Activated CD4-positive, alpha-beta T cell treated with anti-CD3 and anti-CD28 coated beads, Interleukin-2, amount 50 U/mL, for 16 hours (primary cell): ENCODE measurements at regions not wholly inside any gene's neighbourhood (a gene's known extent, or its start where the extent isn't known, plus 50 kb on each side); places are given as distances from the start of the nearest gene placed in this dataset.
A peak's percentile ranks its signal among the peaks of the same experiment; 100 is the strongest.

Experiments
- DNase-seq: peaks from one replicate; pipeline ENCODE4 v3.0.0-alpha.2; 2020

DNA sequence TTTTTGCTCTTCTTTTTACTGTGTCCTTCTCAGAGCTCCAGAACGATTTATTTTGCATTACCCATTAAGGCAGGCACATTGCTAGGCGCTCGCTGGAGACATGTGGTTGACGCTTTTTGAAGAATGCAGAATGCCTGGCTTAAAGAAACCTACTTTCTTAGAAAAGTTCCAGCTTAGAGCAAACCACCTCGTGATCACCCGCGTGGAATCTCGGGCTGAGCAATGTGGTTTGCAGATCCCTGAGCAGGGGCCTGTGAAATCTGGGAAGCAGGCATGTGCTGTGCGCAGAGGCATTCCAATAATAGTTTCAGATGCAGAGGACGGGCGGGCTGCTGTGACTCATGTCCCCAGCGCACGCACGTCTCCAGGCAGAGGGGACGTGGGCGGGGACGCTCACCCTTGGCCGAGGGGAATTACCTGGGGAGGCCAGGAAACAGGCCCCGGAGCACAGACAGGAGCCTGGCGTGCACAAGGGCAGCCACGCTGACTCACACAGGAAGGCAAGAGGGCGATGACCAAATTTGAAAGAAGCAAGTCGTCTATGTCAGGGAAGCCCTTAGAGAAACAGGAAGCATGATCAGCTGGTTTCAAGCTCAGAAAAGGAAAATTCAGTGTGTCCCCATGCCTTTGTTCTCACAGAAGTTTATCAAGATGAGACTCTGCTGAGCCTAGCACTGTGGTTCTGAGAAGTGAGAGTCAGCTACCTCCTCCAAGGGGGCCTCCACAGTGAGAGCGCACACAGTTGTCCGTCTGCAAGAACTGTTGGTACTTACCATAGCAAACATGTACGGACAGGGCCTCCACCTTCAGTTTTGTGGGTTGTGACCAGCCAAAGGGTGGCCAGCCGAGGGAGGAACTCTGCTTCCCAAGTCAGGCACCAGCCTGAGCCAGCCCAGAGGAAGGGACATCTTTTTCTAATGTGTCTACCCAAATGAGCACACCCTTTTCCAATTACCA lies 218.6 kb downstream of the PIK3R1 start:
- DNase-seq: peak; percentile 97

DNA sequence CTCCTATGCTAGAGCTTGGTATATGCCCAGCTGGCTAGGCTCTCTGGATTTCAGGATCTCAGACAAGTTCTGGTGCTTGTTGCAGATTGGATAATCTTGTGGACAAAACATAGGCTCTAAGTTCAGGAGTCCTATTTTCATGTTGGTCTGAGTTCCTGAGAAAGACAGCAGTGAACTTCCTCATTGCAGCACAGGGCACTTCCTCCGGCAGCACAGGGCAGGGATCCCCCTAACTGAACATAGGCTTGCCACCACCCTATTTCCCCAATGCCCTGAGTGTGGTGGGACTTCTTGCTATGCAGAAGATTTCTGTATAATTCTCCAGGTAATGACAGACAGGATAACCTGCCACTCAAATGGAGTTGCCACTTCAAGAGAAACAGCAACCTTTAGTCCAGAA lies 220.1 kb downstream of the PIK3R1 start:
- no peak for DNase-seq

DNA sequence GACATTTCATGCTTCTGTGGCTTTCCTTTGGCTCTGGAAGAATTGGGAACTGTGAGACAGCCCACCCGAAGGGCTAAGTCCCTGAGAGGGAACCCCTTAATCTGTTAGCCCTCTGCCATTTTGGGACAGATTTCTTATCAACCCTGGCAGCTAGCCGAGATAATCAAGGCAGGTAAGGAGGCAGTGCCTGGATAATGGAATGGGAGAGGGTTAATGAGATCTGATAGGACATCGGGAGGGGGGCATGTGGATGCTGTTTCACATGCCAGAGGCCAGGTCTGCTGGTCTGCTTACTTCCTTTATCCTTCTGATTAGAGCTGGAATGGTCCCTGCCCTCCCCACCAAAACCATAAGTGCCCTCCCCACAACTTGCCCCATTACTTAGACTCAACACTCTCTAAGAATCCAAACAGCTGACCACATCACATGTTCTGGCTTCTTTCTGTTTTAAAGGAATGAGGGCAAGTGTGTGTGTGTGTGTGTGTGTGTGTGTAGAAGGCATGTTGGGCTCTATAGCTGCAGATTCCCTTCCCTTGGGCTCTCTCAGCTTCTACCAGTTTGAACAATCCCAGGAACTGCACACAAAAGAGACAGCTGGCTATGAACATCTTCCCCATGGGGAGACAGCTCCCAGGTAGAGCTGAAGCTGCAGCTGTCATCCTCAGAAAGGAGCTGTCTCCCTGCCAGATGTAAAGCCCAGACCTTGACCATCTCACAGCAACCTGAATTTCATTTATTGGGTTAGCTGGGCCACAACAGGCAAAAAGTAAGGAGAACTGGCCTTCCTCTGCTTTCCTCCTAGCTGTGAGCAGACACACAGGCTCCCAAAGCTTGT lies 221.3 kb downstream of the PIK3R1 start:
- DNase-seq: no peak

DNA sequence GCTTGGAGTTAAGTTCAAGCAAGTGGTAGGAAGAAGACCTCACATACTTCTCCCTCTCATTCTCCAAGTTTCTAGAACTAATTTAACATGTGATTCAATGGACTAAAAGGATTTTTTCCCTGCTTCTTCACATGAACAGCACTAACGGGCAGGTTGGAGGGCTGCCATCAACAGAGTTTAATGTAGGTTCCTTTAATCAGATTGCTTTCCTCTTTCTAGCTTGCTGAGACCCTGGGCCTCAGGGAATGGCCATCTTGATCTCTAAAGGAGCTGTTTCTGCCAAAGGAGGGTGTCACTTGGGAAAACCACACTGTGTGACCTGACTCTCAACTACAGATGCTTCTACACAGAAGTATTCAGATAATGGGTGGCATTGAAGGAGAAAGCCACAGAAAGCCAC lies 223.3 kb downstream of the PIK3R1 start:
- no peak for DNase-seq

DNA sequence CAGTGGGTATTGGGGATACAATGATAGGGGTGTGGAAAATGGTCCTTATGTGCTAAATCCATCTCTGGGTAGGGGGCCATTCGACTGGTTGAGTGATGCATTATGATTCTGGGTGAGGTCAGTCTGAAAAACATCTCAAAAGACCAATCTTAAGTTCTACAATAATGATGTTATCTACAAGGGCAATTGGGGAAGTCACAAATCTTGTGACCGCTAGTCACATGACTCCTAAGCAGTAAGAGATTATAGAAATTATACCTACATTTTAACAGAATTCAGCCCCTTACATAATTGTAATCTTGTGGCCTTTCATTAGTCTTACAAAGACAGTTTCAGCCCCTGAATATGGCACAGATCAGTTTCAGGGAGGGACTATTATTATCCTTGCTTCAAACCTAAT lies 224.7 kb downstream of the PIK3R1 start:
- no peak for DNase-seq

DNA sequence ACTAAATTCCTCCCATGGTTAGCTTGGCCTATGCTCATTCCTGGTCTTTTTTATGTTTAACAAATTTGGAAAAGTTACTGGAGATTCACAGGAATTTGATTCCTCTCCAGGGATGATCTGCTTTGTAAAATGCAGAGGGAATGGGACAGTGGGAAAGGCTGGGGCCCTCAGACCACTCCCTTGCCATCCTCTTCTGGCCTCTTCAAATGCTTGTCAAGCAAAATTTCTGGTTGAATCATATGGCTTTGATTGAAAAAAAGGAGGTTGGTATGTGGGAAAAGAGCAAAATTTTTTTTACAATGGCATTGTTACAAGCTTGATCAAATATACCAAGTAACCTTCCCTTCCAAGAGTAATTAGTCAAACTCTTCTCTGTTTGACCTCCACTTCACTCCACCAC lies 225.1 kb downstream of the PIK3R1 start:
- DNase-seq: no peak

DNA sequence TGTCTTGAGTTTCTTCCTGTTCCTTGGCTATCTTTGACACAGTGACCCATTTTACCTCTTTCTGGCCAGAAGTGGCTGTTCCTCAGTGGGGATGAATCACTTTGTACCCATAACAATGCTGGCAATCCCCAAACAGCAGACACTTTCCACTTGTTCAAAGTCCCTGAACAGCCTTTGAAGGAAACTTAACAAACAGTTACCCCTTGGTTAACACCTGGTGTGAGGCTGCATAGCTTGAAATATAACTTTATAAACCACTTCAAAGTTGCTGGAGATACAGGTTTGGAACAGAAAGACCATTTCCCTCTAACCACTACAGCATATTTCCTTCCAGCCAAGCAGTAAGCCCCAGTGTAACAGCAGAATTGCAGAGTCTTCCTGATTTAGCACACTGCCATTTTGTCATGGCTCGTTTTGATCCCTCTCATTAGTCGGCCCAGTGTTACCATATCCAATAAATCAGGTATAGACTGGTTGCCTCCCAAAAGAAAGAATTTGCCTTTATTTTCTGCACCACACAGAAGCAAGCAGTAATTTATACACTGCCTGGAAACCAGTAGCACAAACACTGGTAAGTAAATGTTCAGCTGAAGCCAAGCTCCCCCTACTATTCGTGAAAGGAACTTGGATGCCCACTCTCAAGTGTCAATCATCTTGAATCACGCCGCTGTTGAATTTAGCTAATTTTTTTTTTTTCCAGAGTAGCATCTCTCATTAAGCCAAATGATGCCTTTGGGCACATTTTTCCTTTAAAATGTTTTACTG lies 225.9 kb downstream of the PIK3R1 start:
- DNase-seq: peak; percentile 27

DNA sequence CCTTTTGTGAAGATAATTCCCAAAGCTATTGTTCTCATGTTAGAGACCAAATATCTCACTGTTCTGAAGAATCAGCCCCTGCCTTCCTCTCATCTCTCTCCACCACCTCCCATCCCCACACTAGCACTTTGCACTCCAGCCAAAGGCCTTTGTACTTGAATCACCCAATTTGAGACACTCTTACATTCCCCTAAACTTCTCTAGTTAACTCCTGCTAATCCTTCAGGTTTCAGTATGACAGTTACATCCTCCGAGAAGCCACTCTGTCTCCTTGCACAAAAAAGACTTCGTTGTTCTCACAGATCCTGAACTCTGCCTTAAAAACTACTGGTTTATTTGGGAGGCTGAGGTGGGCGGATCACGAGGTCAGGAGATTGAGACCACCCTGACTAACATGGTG lies 227.5 kb downstream of the PIK3R1 start:
- no peak for DNase-seq

DNA sequence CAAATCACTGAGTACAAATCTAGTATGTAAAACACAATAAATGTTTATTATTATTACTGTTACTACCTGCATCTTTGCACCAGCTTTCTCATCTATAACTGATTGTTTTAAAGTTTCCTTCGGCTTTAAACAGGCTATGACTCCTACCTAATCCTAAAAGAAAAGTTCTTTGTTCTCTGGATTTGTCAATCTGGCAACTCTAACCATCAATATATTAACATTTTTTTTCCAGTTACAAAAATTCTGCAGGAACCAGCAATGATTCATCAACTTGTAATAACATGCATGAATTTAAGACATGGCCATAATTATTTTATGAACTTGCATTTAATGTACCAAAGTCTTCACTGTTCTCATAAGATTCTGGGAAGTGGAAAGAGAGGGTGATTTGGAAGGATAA lies 228.5 kb downstream of the PIK3R1 start:
- DNase-seq: no peak

DNA sequence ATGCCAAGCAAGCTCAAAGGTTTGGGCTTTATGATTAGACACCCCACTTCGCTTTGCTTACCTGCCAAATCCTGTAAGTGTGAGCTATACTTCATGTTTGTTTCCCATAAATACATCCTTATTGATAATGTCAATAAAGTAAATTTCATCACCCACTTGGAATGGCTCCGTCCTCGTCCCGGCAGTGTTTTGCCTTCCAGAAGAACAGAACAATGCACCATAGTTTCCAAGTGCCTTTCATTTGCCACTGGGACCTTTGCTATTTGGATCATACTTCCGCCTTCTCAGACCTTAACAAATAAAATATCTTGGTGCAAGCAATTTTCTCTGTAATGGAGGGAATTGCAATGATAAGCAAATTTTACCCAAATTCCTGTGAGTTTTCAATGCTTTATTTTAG lies 229.3 kb downstream of the PIK3R1 start:
- no peak for DNase-seq

DNA sequence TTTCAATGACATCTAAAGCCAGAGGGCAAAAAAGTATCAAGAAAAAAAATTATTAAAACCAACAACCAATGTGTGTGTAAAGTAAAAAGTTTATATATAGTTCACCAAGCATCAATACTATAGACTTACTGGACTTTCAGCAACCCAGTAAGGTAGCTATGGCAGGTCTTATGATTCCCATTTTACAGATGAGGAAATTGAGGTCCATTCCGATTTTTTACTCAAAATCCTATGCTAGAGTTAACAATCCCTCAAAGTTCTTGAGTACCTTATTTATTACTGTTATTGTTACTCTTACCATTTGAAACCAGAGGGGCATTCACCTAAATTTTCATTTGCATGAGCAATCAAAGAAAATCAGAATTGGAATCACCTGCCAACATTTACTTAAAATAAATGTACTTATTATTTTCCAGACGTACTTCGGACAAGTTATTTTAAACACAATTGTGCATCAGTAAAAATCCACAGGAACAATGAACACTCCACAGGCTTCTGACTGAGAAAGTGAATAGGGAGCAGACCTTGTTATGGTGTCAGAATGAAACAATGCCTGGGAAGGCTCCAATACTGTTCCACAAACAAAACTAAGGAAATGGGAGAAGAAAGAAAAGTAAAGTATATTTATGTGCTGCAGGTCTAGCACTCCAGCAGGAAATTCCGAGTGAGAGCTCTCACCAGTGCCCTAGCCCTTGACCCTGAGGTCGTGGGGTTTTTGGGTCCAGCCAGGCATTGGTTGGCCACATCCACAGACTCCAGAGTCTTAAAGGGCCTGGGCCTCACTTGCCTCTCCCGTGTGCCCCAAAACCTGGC lies 229.9 kb downstream of the PIK3R1 start:
- DNase-seq: no peak

DNA sequence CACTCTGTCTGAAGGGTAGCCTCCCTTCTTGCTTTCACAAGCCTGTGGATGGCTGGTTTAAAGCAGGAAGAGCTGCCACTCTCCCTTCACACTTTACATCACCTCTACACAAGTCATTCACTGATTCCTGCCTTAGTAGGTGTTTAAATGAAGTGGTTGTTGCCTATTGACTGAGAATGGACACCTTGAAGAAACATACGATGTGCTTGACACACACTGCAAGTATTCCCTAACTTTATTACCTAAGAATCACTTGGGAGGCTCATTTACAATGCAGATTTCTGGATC lies 230.5 kb downstream of the PIK3R1 start:
- DNase-seq: no peak

DNA sequence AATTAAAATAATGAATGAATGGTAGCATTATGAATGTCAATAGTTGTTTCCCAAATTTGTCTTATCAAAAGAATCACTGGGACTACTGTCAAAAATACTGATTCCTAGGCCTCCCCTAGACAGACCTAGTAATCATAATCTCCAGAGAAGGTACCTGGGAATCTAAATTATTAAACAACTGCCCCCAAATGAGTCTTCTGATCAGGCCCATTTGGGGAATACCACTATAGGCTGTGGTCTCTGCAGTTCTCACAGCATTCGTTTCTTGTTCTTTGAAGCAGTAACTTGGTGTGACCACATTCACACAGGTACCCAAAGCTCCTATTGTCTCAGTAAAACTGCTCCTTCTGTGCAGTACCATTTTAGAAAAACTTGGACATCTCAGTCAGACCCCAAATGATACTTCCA lies 230.9 kb downstream of the PIK3R1 start:
- no peak for DNase-seq

DNA sequence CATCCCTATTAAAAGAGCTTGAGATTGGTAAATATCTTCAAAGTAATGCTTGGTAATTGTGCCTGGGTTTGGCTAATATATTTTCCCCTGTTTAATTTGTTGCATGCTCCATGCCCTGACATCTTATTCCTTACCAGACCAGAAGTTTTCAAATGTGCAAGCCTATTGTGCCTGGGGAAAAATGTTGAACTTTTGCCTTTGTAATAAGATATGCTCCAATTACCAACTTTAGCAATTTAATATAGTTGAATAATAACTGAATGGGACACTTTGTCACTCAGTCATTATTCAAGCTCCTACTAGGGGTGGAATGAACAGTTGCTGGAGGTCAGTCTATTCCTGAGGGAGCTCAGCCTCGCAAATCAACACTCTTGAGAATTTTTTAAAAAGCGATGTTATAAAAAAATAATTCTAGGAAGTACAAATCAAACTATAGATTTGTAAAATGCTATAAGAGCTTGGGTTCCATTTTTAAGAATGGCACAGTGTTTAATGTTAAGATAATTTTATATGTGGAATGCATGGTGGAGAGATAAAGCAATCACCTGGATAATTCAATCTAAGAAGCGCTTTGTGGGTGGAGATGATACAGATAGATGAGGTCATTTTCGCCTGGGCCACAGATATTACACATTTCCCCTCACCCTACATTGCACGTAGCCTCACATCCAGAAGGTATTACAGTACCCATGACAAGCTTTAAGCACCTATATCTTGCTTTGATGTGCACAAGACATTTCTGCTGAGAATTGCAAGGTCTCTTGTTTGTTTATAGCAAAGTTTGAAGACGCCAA lies 231.8 kb downstream of the PIK3R1 start:
- no peak for DNase-seq

DNA sequence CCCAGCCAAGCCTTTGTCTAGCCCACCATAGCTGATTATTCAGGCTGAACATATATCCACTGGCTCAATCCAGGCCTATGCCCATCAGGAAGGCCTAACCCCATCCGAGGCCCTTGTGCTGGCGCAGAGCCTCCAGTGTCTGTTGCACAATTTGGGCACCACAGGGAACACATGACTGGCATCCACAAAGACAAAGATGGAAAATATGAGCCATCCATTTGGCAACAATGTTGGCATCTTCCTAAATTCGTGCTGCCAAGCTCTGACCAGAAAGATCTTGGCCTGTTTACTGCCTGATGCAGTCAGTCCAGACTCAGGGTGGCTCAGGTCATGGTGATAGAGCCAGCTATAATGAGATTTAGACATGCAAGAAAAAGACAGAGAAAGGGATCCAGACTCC lies 233.8 kb downstream of the PIK3R1 start:
- no peak for DNase-seq

DNA sequence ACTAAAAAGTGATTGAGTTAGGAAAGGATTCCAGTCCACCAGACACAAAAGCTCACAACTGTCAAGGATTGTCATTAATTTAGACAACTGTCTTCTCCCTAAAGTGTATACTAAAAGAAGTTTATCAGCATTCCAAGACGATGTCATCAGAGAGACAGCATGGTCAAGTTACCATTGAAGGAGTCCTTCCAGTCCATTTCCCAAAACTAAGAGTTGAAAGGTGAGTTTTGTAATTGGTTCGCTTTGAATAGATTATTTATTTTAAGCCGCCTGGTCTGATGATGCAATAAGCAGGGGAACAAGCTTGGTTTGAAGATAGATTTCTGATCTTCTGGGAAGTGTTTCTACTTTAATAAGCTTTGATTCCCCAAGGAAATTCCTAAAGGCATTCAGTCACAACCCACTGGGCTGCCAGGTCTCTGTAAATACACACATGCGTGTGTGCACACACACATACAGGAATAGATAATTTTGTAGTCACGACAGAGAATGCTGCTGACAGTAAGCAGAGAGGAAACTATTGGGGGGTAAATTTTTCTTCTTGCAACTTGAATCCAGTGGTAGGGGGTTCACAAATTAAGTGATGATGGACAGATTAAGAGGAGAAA lies 234.8 kb downstream of the PIK3R1 start:
- DNase-seq: no peak

DNA sequence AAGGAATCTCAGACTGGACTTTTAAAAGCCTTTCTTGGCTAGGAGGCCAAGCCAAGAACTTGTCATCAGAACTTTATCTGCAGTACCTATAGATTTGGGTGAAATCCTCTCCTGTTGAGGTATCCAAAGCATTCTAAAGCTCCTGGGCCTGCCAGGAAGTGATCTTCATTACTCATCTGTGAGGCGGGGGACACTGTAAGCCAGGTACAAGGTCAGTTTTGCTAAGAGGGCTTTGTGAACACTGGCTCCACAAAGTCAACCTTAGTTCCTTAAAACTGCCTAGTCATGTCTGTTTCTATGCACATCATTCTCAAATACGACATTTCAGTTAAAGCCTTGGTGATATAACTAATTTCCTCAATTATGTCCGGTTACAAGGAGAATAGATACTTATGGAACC lies 236.7 kb downstream of the PIK3R1 start:
- no peak for DNase-seq

DNA sequence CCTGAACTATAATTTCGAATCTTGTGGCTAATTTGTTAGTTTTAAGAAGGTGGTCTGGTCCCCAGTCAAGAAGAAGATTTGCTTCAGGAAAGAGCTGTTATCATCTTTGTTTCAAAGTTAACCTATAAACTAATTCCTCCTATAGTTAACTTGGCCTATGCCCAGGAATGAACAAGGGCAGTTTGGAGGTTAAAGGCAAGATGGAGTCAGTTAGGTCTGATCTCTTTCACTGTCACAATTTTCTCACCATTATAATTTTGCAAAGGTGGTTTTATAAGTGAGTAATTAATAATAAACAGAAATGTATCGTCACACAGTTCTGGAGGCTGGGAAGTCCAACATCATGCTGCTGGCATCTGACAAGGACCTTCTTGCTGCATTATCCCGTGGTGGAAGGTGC lies 238.6 kb downstream of the PIK3R1 start:
- DNase-seq: no peak

DNA sequence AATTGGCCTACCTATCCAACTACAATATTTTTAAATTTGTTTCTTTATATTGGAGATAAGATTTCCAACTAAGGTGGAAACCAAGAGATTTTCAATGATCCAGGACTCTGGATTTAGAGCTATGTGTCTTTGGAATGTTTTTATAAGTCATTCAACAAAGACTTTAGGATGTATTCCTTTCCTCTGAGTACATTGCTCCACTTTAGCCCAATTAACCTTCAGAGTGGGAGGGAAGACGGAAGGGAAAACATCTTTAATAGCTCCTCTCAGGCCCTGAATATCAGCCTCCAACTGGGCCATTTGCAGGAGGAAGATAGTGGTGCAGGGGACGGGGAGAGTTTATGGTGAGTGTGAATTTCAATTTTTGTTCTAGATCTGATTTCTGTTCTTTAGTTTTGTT lies 239.2 kb downstream of the PIK3R1 start:
- DNase-seq: no peak

DNA sequence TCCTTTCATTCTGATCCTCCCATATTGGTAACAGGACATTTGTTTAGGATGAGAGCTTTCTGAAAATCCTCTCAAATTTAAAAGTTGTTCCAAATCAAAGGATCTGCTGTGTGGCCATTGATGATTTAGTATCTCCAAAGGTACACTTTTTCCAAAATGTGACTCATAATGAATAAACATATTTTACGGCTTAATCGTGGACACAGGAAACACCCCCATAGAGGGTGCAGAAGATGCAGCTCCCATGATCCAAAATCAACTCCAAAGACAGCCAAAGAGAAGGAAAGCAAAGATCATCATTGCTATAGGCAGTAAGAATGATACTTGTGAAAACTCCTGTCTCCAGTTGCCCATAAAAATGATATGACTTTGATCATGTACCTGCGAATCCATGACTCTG lies 239.7 kb downstream of the PIK3R1 start:
- no peak for DNase-seq

DNA sequence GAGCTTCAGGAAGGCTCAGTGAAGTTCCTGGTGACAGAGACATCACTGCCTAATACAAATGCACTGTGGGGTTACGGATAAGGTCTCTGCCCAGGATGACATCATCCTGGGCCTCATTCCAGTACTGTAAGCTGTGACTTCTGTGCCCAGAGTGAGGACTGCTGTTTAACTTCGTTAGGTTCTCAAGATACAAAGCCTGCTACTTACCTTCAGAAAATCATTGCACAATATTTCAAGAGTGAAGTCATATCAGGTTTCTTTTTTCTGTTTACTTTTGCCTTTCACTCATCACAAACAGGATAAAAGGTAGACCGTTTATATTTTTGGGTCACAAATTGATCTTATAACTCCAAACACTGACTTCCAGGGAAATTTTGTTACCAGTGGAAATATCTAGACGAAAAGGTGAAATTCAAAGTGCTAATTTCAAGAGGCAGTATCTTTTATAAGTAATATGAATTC lies 241.2 kb downstream of the PIK3R1 start:
- no peak for DNase-seq
